Thoracic aorta (tissue), 2 donors: ENCODE measurements at regions not wholly inside any gene's neighbourhood (a gene's known extent, or its start where the extent isn't known, plus 50 kb on each side); places are given as distances from the start of the nearest gene placed in this dataset.
"Not testable (repeated sequence)": the region's sequence is repeated elsewhere in the genome, so short reads cannot be mapped to it uniquely, and the experiment has no call there.

Experiments used
- ATAC-seq: fragments of 150-250 bp; one replicate; pipeline ENCODE4 v1.8.0; 2017; ENCODE audit warnings: low read depth; ENCODE audit not compliant: insufficient number of reproducible peaks, low FRiP score
- DNase-seq: peaks from one replicate; pipeline ENCODE4 v3.0.0-alpha.2; 2020; ENCODE audit warnings: low spot score
- H3K27ac ChIP-seq, 2 donors: fragments of 200-600 bp; sonication (generic); 1 replicate in 1 of 2; 2 replicates in 1 of 2; pipeline ENCODE4 v1.5.1; 2016; ENCODE audit warnings: mild to moderate bottlenecking in 2 of 2, moderate library complexity in 2 of 2
- H3K27me3 ChIP-seq: fragments of 200-600 bp; sonication (generic); replicated peaks from 2 replicates; pipeline ENCODE4 v1.6.0; 2016; ENCODE audit warnings: mild to moderate bottlenecking; ENCODE audit not compliant: insufficient read depth
- H3K36me3 ChIP-seq: fragments of 200-600 bp; sonication (generic); one replicate; pipeline ENCODE4 v1.5.1; 2016
- H3K4me1 ChIP-seq, 2 donors: fragments of 200-600 bp; sonication (generic); 1 replicate in 1 of 2; 2 replicates in 1 of 2; pipeline versions ENCODE4 v1.5.1 to v1.6.0; 2016; ENCODE audit warnings: low read depth in 2 of 2, mild to moderate bottlenecking in 1 of 2; ENCODE audit not compliant: control insufficient read depth in 1 of 2
- H3K4me3 ChIP-seq: fragments of 200-600 bp; sonication (generic); 2 replicates; pipeline ENCODE4 v1.5.1; 2016; ENCODE audit warnings: mild to moderate bottlenecking
- H3K9me3 ChIP-seq: fragments of 200-600 bp; sonication (generic); 2 replicates; pipeline ENCODE4 v1.5.1; 2016
- CTCF ChIP-seq: fragments of 200-600 bp; sonication (generic); IDR thresholded peaks from one replicate; pipeline ENCODE4 v1.5.1; 2019; ENCODE audit warnings: antibody characterized with exemption

GRCh38 chr5:87190687-87191086, 77.0 kb upstream of the RASA1 start:
- no peak for DNase-seq
- ATAC-seq, result no peak
- no peaks in the 10 kb centered on the region for H3K36me3 ChIP-seq
- peaks cover 9 to 11% of the 10 kb centered on the region in 2 donors for H3K4me1 ChIP-seq
- no peak overlapping the region for H3K4me3 ChIP-seq
- H3K27ac ChIP-seq, result no peak overlapping the region
- no peak for TF ChIP-seq CTCF
- H3K9me3 ChIP-seq, result no peaks in the 10 kb centered on the region
- H3K27me3 ChIP-seq, result no peaks in the 10 kb centered on the region

GRCh38 chr5:87191645-87192044, 76.0 kb upstream of the RASA1 start:
- Histone ChIP-seq H3K27me3 (no peaks in the 10 kb centered on the region), H3K9me3 (no peaks in the 10 kb centered on the region), H3K4me3 (no peak overlapping the region), H3K4me1 (peaks cover 9 to 16% of the 10 kb centered on the region in 2 donors), H3K36me3 (no peaks in the 10 kb centered on the region), H3K27ac (no peak overlapping the region)
- DNase-seq (no peak), ATAC-seq (no peak)
- TF ChIP-seq CTCF, result no peak

- ATAC-seq, result peak; percentile 74
- H3K27ac ChIP-seq, result peak overlapping the region; percentile 71 to 73
- H3K27me3 ChIP-seq, result no peaks in the 10 kb centered on the region
- no peak for DNase-seq
- TF ChIP-seq CTCF, result no peak
- H3K4me1 ChIP-seq, result peaks cover 9 to 16% of the 10 kb centered on the region in 2 donors
- H3K36me3 ChIP-seq, result no peaks in the 10 kb centered on the region
- peak overlapping the region; percentile 3 for H3K4me3 ChIP-seq
- H3K9me3 ChIP-seq, result no peaks in the 10 kb centered on the region
These were observed 72.5 kb upstream of the RASA1 start for GRCh38 chr5:87195104-87195591.

- DNase-seq (no peak), ATAC-seq (no peak)
- H3K9me3 ChIP-seq, result no peaks in the 10 kb centered on the region
- no peaks in the 10 kb centered on the region for H3K36me3 ChIP-seq
- H3K4me3 ChIP-seq, result no peak overlapping the region
- no peak for TF ChIP-seq CTCF
- peak overlapping the region; percentile 71 to 73 for H3K27ac ChIP-seq
- no peaks in the 10 kb centered on the region for H3K27me3 ChIP-seq
- H3K4me1 ChIP-seq, result peaks cover 9 to 16% of the 10 kb centered on the region in 2 donors
These were observed 72.1 kb upstream of the RASA1 start for GRCh38 chr5:87195616-87196015.

- Histone ChIP-seq H3K36me3 (no peaks in the 10 kb centered on the region), H3K27me3 (no peaks in the 10 kb centered on the region), H3K9me3 (no peaks in the 10 kb centered on the region), H3K4me1 (peaks cover 9 to 16% of the 10 kb centered on the region in 2 donors), H3K27ac (no peak overlapping the region), H3K4me3 (no peak overlapping the region)
- ATAC-seq, result no peak
- no peak for TF ChIP-seq CTCF
- DNase-seq, result no peak
These were observed 69.7 kb upstream of the RASA1 start for GRCh38 chr5:87198010-87198409.

- H3K27me3 ChIP-seq, H3K27ac ChIP-seq, H3K4me3 ChIP-seq, DNase-seq, ATAC-seq, H3K36me3 ChIP-seq, H3K9me3 ChIP-seq: not testable (repeated sequence)
- peaks cover 9 to 16% of the 10 kb centered on the region in 2 donors for H3K4me1 ChIP-seq
These were observed 68.4 kb upstream of the RASA1 start for GRCh38 chr5:87199246-87199645.

- H3K27ac ChIP-seq, H3K27me3 ChIP-seq, ATAC-seq, H3K36me3 ChIP-seq, H3K9me3 ChIP-seq, DNase-seq, H3K4me3 ChIP-seq: not testable (repeated sequence)
- peaks cover 7 to 15% of the 10 kb centered on the region in 2 donors for H3K4me1 ChIP-seq
These were observed 68.0 kb upstream of the RASA1 start for GRCh38 chr5:87199704-87200103.
